ENCODE measurements at regions not wholly inside any gene's neighbourhood (a gene's known extent, or its start where the extent isn't known, plus 50 kb on each side); places are given as distances from the start of the nearest gene placed in this dataset.

DNA sequence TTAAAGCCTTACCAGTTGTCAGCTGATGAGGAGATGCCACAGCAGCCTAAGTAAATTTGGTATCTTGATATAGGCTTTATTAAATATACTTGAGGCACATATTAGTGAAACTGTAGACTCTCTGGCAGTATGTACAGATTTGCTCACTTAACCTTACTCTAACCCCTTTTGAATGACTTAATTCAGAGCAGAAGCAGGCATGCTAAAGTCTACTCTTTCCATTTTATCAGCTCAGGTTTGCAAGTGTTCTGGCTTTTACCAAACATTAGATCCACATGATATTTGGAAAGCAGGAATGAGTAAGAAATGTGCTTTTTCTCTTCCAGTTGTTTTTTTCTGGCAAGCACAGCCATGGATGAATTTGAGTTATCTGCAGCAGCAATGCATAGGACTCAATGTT lies 541.0 kb upstream of the PCDH9 start:
- TF ChIP-seq EZH2phosphoT487 (IDR thresholded peaks at IDR 0.05; ENCODE audit: insufficient read depth, low read depth) (no peak), EZH2 (IDR thresholded peaks at IDR 0.05; ENCODE audit: insufficient read depth, poor library complexity, severe bottlenecking) (no peak)
- no peak overlapping the region for H3K4me3 ChIP-seq
- no peak overlapping the region for H3K27ac ChIP-seq
- H3K36me3 ChIP-seq (ENCODE audit: low read depth): no peaks in the 10 kb centered on the region
- no peaks in the 10 kb centered on the region for H4K20me1 ChIP-seq (ENCODE audit: insufficient read depth)
- no peak overlapping the region for H2AFZ ChIP-seq
- no peaks in the 10 kb centered on the region for H3K4me1 ChIP-seq (ENCODE audit: insufficient read depth)
- H3K79me2 ChIP-seq (ENCODE audit: insufficient read depth): no peaks in the 10 kb centered on the region
- H3K9ac ChIP-seq: no peak overlapping the region
- in situ Hi-C loops (cut with MboI): no loop called here
- H3K27me3 ChIP-seq (replicated peaks; ENCODE audit: insufficient read depth): no peaks in the 10 kb centered on the region
- no peak for DNase-seq
- H3K9me2 ChIP-seq (ENCODE audit: insufficient read depth): no peaks in the 10 kb centered on the region
- H3K4me2 ChIP-seq (ENCODE audit: unreplicated experiment): no peak overlapping the region
- H3F3A ChIP-seq (ENCODE audit: insufficient read depth): no peaks in the 10 kb centered on the region
- no peaks in the 10 kb centered on the region for H3K9me3 ChIP-seq (ENCODE audit: low read depth)

DNA sequence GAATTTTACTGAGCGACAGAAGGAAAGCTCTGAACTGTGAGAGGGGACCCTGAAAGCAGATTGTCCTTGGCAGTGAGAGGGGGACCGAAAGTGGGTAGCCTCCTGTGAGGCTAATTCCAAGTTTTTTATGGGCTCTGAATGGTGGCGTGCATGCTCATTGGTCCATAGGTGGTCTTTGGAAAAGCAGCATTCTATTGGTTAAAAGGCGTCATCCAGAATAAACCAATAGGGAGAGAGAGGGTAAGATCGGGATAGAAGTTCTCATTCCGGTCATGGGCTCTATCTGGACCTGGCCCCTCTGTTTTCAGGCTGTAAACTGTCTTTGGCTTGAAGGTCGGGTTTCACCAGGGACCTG lies 539.8 kb upstream of the PCDH9 start:
- H3K27ac ChIP-seq: no peak overlapping the region
- no peaks in the 10 kb centered on the region for H3F3A ChIP-seq (ENCODE audit: insufficient read depth)
- H4K20me1 ChIP-seq (ENCODE audit: insufficient read depth): no peaks in the 10 kb centered on the region
- in situ Hi-C loops (cut with MboI): no loop called here
- H3K79me2 ChIP-seq (ENCODE audit: insufficient read depth): no peaks in the 10 kb centered on the region
- no peak overlapping the region for H3K4me3 ChIP-seq
- DNase-seq: no peak
- no peaks in the 10 kb centered on the region for H3K27me3 ChIP-seq (replicated peaks; ENCODE audit: insufficient read depth)
- no peaks in the 10 kb centered on the region for H3K9me2 ChIP-seq (ENCODE audit: insufficient read depth)
- H3K4me1 ChIP-seq (ENCODE audit: insufficient read depth): no peaks in the 10 kb centered on the region
- no peak overlapping the region for H3K4me2 ChIP-seq (ENCODE audit: unreplicated experiment)
- TF ChIP-seq EZH2 (IDR thresholded peaks at IDR 0.05; ENCODE audit: insufficient read depth, poor library complexity, severe bottlenecking) (no peak), EZH2phosphoT487 (IDR thresholded peaks at IDR 0.05; ENCODE audit: insufficient read depth, low read depth) (no peak)
- WGBS, 2 experiments (ENCODE audit: low coverage in 1 of 2, low lambda C conversion rate in 2 of 2, missing lambda C conversion rate in 2 of 2): 34 to 40% methylated on average over 7 of the region's 7 CpGs
- no peaks in the 10 kb centered on the region for H3K36me3 ChIP-seq (ENCODE audit: low read depth)
- H3K9me3 ChIP-seq (ENCODE audit: low read depth): no peaks in the 10 kb centered on the region
- no peak overlapping the region for H3K9ac ChIP-seq
- no peak overlapping the region for H2AFZ ChIP-seq

DNA sequence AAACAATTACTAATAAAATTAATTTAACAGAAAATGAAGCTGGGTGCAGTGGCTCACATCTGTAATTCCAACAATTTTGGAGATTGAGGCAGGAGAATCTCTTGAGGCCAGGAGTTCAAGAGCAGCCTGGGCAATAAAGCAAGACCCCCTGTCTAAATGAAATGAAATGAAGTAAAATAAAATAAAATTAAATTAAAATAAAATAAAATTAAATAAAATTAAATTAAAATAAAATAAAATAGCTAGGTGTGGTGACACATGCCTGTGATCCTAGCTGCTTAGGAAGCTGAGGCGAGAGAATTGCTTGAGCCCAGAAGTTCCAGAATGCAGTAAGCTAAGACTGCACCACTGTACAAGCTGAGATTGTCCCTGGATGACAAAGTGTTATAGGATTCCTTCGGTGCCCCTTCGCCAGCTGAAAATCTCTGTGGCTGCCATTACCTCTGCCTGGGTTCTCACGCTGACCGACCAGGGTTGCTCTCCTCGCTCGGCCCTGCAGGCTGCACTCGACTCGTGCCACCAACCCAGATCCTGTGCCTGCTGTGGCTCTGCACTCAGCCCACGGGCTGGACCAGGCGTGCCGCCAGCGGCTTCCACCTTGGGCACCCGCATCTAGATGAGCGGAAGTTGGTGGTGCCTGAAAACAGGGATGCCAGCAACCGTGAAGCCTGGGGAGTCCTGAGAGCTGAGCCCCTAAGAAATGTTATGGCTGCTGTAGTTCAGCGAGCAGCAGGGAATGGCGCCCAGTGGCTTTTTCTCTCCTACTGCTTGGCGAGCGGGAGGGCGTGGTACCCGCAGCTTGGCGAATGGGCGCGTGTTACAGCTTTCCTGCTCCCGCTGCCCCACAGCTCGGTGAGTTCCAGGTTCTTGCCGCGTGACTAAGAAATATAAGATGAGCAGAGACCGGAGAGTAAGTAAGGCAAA lies 539.2 kb upstream of the PCDH9 start:
- in situ Hi-C loops (cut with MboI): no loop called here
- TF ChIP-seq EZH2phosphoT487 (IDR thresholded peaks at IDR 0.05; ENCODE audit: insufficient read depth, low read depth) (no peak), EZH2 (IDR thresholded peaks at IDR 0.05; ENCODE audit: insufficient read depth, poor library complexity, severe bottlenecking) (no peak)
- H3K9me3 ChIP-seq (ENCODE audit: low read depth): no peaks in the 10 kb centered on the region

DNA sequence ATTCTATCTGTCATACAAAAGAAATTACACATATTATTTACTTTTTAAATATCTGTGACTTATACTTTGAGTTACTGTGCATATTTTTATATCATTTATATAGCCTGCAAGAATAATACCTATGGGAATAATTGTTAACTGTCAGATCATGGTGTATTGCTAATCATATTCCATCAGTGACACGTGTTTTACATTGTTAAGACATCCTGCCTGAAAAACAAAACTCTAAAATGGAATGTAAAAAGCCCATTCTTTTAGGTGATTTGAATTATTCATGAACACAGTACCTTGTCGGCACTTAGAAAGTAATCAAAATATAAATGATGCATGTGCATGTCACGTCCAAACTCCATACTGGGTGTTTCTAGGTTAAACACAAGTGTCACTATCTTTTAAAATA lies 533.8 kb upstream of the PCDH9 start:
- Histone ChIP-seq H2AFZ (no peak overlapping the region), H3K9me2 (ENCODE audit: insufficient read depth) (no peaks in the 10 kb centered on the region), H3K4me3 (no peak overlapping the region), H3K27me3 (replicated peaks; ENCODE audit: insufficient read depth) (no peaks in the 10 kb centered on the region), H3K27ac (no peak overlapping the region), H3F3A (ENCODE audit: insufficient read depth) (no peaks in the 10 kb centered on the region), H3K9ac (no peak overlapping the region), H3K4me1 (ENCODE audit: insufficient read depth) (no peaks in the 10 kb centered on the region), H3K4me2 (ENCODE audit: unreplicated experiment) (no peak overlapping the region), H3K36me3 (ENCODE audit: low read depth) (no peaks in the 10 kb centered on the region), H3K9me3 (ENCODE audit: low read depth) (no peaks in the 10 kb centered on the region), H3K79me2 (ENCODE audit: insufficient read depth) (no peaks in the 10 kb centered on the region), H4K20me1 (ENCODE audit: insufficient read depth) (no peaks in the 10 kb centered on the region)
- no peak for DNase-seq
- TF ChIP-seq EZH2 (IDR thresholded peaks at IDR 0.05; ENCODE audit: insufficient read depth, poor library complexity, severe bottlenecking): no peak
- TF ChIP-seq EZH2phosphoT487 (IDR thresholded peaks at IDR 0.05; ENCODE audit: insufficient read depth, low read depth): no peak
- 14 to 28% methylated on average over 3 of the region's 3 CpGs for WGBS, 2 experiments (ENCODE audit: low coverage in 1 of 2, low lambda C conversion rate in 2 of 2, missing lambda C conversion rate in 2 of 2)
- in situ Hi-C loops (cut with MboI): no loop called here

More for the DNA sequence above, 539.2 kb upstream of the PCDH9 start:
- H3K79me2 ChIP-seq (ENCODE audit: insufficient read depth): no peaks in the 10 kb centered on the region
- H3K9ac ChIP-seq: no peak overlapping the region
- no peak overlapping the region for H3K4me2 ChIP-seq (ENCODE audit: unreplicated experiment)
- no peaks in the 10 kb centered on the region for H4K20me1 ChIP-seq (ENCODE audit: insufficient read depth)
- no peaks in the 10 kb centered on the region for H3K9me2 ChIP-seq (ENCODE audit: insufficient read depth)
- 58 to 69% methylated on average over 30 of the region's 30 CpGs for WGBS, 2 experiments (ENCODE audit: low coverage in 1 of 2, low lambda C conversion rate in 2 of 2, missing lambda C conversion rate in 2 of 2)
- H3K36me3 ChIP-seq (ENCODE audit: low read depth): no peaks in the 10 kb centered on the region
- no peak overlapping the region for H3K27ac ChIP-seq
- no peak for DNase-seq
- no peaks in the 10 kb centered on the region for H3K4me1 ChIP-seq (ENCODE audit: insufficient read depth)
- no peaks in the 10 kb centered on the region for H3K27me3 ChIP-seq (replicated peaks; ENCODE audit: insufficient read depth)
- no peak overlapping the region for H2AFZ ChIP-seq
- H3F3A ChIP-seq (ENCODE audit: insufficient read depth): no peaks in the 10 kb centered on the region
- no peak overlapping the region for H3K4me3 ChIP-seq

All from GM23248 (cell line).